ENCODE measurements at regions not wholly inside any gene's neighbourhood (a gene's known extent, or its start where the extent isn't known, plus 50 kb on each side); places are given as distances from the start of the nearest gene placed in this dataset.

- no peak for TF ChIP-seq POLR2AphosphoS5 (IDR thresholded peaks at IDR 0.05)
- TF ChIP-seq, protein P1, sequence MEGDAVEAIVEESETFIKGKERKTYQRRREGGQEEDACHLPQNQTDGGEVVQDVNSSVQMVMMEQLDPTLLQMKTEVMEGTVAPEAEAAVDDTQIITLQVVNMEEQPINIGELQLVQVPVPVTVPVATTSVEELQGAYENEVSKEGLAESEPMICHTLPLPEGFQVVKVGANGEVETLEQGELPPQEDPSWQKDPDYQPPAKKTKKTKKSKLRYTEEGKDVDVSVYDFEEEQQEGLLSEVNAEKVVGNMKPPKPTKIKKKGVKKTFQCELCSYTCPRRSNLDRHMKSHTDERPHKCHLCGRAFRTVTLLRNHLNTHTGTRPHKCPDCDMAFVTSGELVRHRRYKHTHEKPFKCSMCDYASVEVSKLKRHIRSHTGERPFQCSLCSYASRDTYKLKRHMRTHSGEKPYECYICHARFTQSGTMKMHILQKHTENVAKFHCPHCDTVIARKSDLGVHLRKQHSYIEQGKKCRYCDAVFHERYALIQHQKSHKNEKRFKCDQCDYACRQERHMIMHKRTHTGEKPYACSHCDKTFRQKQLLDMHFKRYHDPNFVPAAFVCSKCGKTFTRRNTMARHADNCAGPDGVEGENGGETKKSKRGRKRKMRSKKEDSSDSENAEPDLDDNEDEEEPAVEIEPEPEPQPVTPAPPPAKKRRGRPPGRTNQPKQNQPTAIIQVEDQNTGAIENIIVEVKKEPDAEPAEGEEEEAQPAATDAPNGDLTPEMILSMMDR (IDR thresholded peaks at IDR 0.05): no peak
These were observed 73.0 kb upstream of the PCSK6 start for GRCh38 chr15:101562428-101563059.

Measured in prostate gland (tissue), 2 donors.